ENCODE measurements at regions not wholly inside any gene's neighbourhood (a gene's known extent, or its start where the extent isn't known, plus 50 kb on each side); places are given as distances from the start of the nearest gene placed in this dataset.

- TF ChIP-seq REST (IDR thresholded peaks at IDR 0.05; ENCODE audit: borderline replicate concordance) = no peak
- TF ChIP-seq REST (CRISPR knock-in tag; IDR thresholded peaks at IDR 0.05; ENCODE audit: low read depth) = no peak
- no peak for TF ChIP-seq ZNF384 (IDR thresholded peaks at IDR 0.05; ENCODE audit: low read depth, low read length)
Observed at GRCh38 chr3:64427671-64428070, 202.4 kb upstream of the PRICKLE2 start (continued).

DNA sequence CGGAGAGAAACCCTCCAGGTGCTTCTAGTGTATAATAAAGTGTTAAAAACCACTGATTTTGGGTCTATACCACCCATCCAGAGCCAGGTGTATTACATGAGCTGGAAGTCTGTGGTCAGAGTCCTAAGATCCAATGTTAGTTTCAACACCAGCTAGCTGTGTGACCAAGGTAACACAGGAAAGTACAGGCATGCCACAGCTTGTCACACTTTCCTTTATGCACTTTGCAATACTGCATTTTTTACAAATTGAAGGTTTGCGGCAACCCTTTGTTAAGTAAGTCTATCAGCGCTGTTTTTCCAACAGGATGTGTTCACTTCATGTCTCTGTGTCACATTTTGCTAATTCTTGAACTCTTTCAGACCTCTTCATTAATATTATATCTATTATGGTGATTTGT, 201.3 kb upstream of the PRICKLE2 start:
- intact Hi-C loops (cut with micrococcal nuclease) (no loop called here), in situ Hi-C loops (cut with MboI) (no loop called here)
- no TSS peak for BruUV-seq (replicated peaks)
- H3K27me3 ChIP-seq (ENCODE audit: control insufficient read depth in 2 of 2, insufficient read depth in 2 of 2, low read length in 2 of 2) = no peaks in the 10 kb centered on the region
- no peak overlapping the region for H3K27ac ChIP-seq (ENCODE audit: extremely low read depth, low read depth, low read length)
- ChIA-PET POLR2A (interaction anchor here (1.1 kb wide), 1 partner anchor 8 kb away, joined by 4 read pairs; no protein-coding TSS in a partner anchor), CTCF (ENCODE audit: low intra/inter-chr PET ratio) (no interaction called here)
- H3K9ac ChIP-seq (ENCODE audit: insufficient read depth in 1 of 2, low read depth in 2 of 2, low read length in 2 of 2) = no peak overlapping the region
- no peak for FAIRE-seq
- H2AFZ ChIP-seq (ENCODE audit: low read depth, low read length) = no peak overlapping the region
- no peaks in the 10 kb centered on the region for H3K36me3 ChIP-seq (ENCODE audit: control insufficient read depth, insufficient read depth, low read length)
- no peak for DNase-seq (ENCODE audit: extremely low read depth in 1 of 4, low spot score in 3 of 4)
- H3K4me1 ChIP-seq (replicated peaks in 1 of 2; ENCODE audit: control insufficient read depth in 2 of 2, insufficient read depth in 2 of 2, low read length in 2 of 2) = no peaks in the 10 kb centered on the region
- H3K9me1 ChIP-seq (ENCODE audit: control insufficient read depth, insufficient read depth, low read length) = no peaks in the 10 kb centered on the region
- H3K79me2 ChIP-seq (ENCODE audit: control insufficient read depth, insufficient read depth, low read length) = no peaks in the 10 kb centered on the region
- H3K4me2 ChIP-seq (ENCODE audit: insufficient read depth, low read length) = no peak overlapping the region
- H4K20me1 ChIP-seq (replicated peaks; ENCODE audit: control insufficient read depth, insufficient read depth, low read length) = no peaks in the 10 kb centered on the region
- 0% methylated on average over 3 of the region's 3 CpGs for WGBS (ENCODE audit: insufficient coverage, low coverage, missing lambda C conversion rate)
- no peak overlapping the region for H3K4me3 ChIP-seq
- ATAC-seq = no peak
- no peaks in the 10 kb centered on the region for H3K9me3 ChIP-seq (replicated peaks; ENCODE audit: control insufficient read depth, insufficient read depth, low read depth, low read length)
- TF ChIP-seq RFX5 (IDR thresholded peaks at IDR 0.05; ENCODE audit: low read depth, low read length) (no peak), NFIX (CRISPR knock-in tag; IDR thresholded peaks at IDR 0.05; ENCODE audit: low read depth) (no peak), U2AF1 (optimal IDR thresholded peaks at IDR 0.05; ENCODE audit: low read depth, low read length) (no peak), ATF6 (CRISPR knock-in tag; IDR thresholded peaks at IDR 0.05) (no peak), HDAC8 (tag; IDR thresholded peaks at IDR 0.05) (no peak), EP300 (IDR thresholded peaks at IDR 0.05; ENCODE audit: low read length) (no peak), RBM22 (IDR thresholded peaks at IDR 0.05; ENCODE audit: low read depth, low read length, poor library complexity, severe bottlenecking) (no peak)
- TF ChIP-seq, protein P1, sequence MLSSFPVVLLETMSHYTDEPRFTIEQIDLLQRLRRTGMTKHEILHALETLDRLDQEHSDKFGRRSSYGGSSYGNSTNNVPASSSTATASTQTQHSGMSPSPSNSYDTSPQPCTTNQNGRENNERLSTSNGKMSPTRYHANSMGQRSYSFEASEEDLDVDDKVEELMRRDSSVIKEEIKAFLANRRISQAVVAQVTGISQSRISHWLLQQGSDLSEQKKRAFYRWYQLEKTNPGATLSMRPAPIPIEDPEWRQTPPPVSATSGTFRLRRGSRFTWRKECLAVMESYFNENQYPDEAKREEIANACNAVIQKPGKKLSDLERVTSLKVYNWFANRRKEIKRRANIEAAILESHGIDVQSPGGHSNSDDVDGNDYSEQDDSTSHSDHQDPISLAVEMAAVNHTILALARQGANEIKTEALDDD (IDR thresholded peaks at IDR 0.05) = no peak
